ENCODE measurements at regions not wholly inside any gene's neighbourhood (a gene's known extent, or its start where the extent isn't known, plus 50 kb on each side); places are given as distances from the start of the nearest gene placed in this dataset.

- no peak overlapping the region for H3K4me3 Mint-ChIP-seq
- H3K4me1 Mint-ChIP-seq = no peaks in the 10 kb centered on the region
- H3K27ac Mint-ChIP-seq = no peak overlapping the region
- no peaks in the 10 kb centered on the region for H3K27me3 Mint-ChIP-seq (ENCODE audit: low read depth, poor library complexity)
- H3K36me3 Mint-ChIP-seq (ENCODE audit: low read depth) = no peaks in the 10 kb centered on the region
- TF ChIP-seq, protein P1, sequence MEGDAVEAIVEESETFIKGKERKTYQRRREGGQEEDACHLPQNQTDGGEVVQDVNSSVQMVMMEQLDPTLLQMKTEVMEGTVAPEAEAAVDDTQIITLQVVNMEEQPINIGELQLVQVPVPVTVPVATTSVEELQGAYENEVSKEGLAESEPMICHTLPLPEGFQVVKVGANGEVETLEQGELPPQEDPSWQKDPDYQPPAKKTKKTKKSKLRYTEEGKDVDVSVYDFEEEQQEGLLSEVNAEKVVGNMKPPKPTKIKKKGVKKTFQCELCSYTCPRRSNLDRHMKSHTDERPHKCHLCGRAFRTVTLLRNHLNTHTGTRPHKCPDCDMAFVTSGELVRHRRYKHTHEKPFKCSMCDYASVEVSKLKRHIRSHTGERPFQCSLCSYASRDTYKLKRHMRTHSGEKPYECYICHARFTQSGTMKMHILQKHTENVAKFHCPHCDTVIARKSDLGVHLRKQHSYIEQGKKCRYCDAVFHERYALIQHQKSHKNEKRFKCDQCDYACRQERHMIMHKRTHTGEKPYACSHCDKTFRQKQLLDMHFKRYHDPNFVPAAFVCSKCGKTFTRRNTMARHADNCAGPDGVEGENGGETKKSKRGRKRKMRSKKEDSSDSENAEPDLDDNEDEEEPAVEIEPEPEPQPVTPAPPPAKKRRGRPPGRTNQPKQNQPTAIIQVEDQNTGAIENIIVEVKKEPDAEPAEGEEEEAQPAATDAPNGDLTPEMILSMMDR (IDR thresholded peaks at IDR 0.05) = no peak
- no peak for DNase-seq
- H3K9me3 Mint-ChIP-seq = no peaks in the 10 kb centered on the region
Observed at GRCh38 chr4:162347156-162347841, 183.5 kb upstream of the FSTL5 start.

- H3K4me3 Mint-ChIP-seq = no peak overlapping the region
Observed at GRCh38 chr4:162343967-162344366, 180.2 kb upstream of the FSTL5 start.

GRCh38 chr4:162341533-162341932 lies 177.7 kb upstream of the FSTL5 start:
- no peaks in the 10 kb centered on the region for H3K36me3 Mint-ChIP-seq (ENCODE audit: low read depth)
- DNase-seq = no peak

More at GRCh38 chr4:162343967-162344366, 180.2 kb upstream of the FSTL5 start:
- no peak for DNase-seq
- no peaks in the 10 kb centered on the region for H3K36me3 Mint-ChIP-seq (ENCODE audit: low read depth)
- H3K27ac Mint-ChIP-seq = no peak overlapping the region
- TF ChIP-seq, protein P1 (IDR thresholded peaks at IDR 0.05) = no peak
- no peaks in the 10 kb centered on the region for H3K9me3 Mint-ChIP-seq
- H3K27me3 Mint-ChIP-seq (ENCODE audit: low read depth, poor library complexity) = no peaks in the 10 kb centered on the region
- H3K4me1 Mint-ChIP-seq = no peaks in the 10 kb centered on the region

DNA sequence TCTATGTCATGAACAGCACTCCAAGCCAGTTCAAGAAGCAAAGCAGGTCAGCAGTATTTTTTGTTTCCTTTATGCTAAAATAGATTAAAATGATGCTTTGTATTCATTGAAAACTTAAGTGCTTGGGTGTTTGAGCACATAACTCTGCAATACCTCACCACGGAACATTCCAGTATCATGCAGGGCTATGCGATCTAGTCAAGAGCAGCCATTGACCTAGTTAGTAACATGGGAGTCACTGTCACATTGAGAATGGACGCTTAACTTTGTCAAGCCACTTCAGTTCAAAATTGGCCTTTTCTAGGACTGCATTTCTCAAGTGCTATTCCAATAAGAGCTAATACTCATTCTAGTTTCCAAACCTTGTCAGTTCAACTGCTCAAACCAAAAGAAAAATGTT lies 160.1 kb upstream of the FSTL5 start:
- H3K27me3 Mint-ChIP-seq (ENCODE audit: low read depth, poor library complexity) = no peaks in the 10 kb centered on the region
- no peaks in the 10 kb centered on the region for H3K4me1 Mint-ChIP-seq
- H3K27ac Mint-ChIP-seq = no peak overlapping the region
- no peak for DNase-seq
- no peaks in the 10 kb centered on the region for H3K36me3 Mint-ChIP-seq (ENCODE audit: low read depth)
- no peaks in the 10 kb centered on the region for H3K9me3 Mint-ChIP-seq
- no peak overlapping the region for H3K4me3 Mint-ChIP-seq
- TF ChIP-seq, protein P1 (IDR thresholded peaks at IDR 0.05) = no peak

More at GRCh38 chr4:162341533-162341932, 177.7 kb upstream of the FSTL5 start:
- Mint-ChIP-seq H3K27me3 (ENCODE audit: low read depth, poor library complexity) (no peaks in the 10 kb centered on the region), H3K4me3 (no peak overlapping the region), H3K4me1 (no peaks in the 10 kb centered on the region), H3K9me3 (no peaks in the 10 kb centered on the region), H3K27ac (no peak overlapping the region)
- TF ChIP-seq, protein P1 (IDR thresholded peaks at IDR 0.05) = no peak

- H3K36me3 Mint-ChIP-seq (ENCODE audit: low read depth) = no peaks in the 10 kb centered on the region
- no peak for DNase-seq
- no peaks in the 10 kb centered on the region for H3K4me1 Mint-ChIP-seq
- TF ChIP-seq, protein P1 (IDR thresholded peaks at IDR 0.05) = no peak
- no peaks in the 10 kb centered on the region for H3K27me3 Mint-ChIP-seq (ENCODE audit: low read depth, poor library complexity)
- H3K4me3 Mint-ChIP-seq = no peak overlapping the region
- H3K9me3 Mint-ChIP-seq = no peaks in the 10 kb centered on the region
- no peak overlapping the region for H3K27ac Mint-ChIP-seq
Observed at GRCh38 chr4:162322054-162322453, 158.3 kb upstream of the FSTL5 start.

GRCh38 chr4:162285753-162286152 lies 122.0 kb upstream of the FSTL5 start:
- no peak for DNase-seq
- Mint-ChIP-seq H3K9me3 (peaks cover 3% of the 10 kb centered on the region), H3K27ac (no peak overlapping the region), H3K36me3 (ENCODE audit: low read depth) (no peaks in the 10 kb centered on the region), H3K4me3 (no peak overlapping the region), H3K27me3 (ENCODE audit: low read depth, poor library complexity) (no peaks in the 10 kb centered on the region), H3K4me1 (no peaks in the 10 kb centered on the region)
- TF ChIP-seq, protein P1 (IDR thresholded peaks at IDR 0.05) = no peak

Data from nephron progenitor cell (in vitro differentiated cells).